ENCODE measurements at regions not wholly inside any gene's neighbourhood (a gene's known extent, or its start where the extent isn't known, plus 50 kb on each side); places are given as distances from the start of the nearest gene placed in this dataset.
"Not testable (repeated sequence)": the region's sequence is repeated elsewhere in the genome, so short reads cannot be mapped to it uniquely, and the experiment has no call there.

DNA sequence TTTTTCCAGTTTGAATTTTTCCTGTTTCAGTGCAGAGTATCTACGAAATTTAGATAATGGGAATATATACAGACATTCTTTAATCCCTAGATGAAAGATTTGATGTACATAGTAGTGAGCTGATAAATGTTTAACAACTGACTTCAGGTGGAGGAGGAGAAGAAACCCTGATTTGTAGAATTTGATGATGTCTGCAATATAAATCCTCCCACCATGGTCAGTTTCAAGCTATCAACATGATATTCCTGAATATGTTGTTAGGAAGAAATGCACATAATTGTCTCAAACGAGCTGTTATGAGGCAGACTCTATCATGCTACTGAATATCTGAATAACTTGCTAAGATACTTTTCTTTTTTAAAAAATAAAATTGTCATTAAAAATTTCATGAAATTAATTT lies 629.3 kb upstream of the LRRN3 start:
- Mint-ChIP-seq H3K9me3 (peaks cover 0 to 6% (median 3%) of the 10 kb centered on the region in 7 donors), H3K27me3 (ENCODE audit: low read depth in 3 of 3) (no peaks in the 10 kb centered on the region), H3K4me3 (no peak overlapping the region), H3K4me1 (no peaks in the 10 kb centered on the region), H3K27ac (no peak overlapping the region), H3K36me3 (no peaks in the 10 kb centered on the region)
- TF ChIP-seq, protein P1, sequence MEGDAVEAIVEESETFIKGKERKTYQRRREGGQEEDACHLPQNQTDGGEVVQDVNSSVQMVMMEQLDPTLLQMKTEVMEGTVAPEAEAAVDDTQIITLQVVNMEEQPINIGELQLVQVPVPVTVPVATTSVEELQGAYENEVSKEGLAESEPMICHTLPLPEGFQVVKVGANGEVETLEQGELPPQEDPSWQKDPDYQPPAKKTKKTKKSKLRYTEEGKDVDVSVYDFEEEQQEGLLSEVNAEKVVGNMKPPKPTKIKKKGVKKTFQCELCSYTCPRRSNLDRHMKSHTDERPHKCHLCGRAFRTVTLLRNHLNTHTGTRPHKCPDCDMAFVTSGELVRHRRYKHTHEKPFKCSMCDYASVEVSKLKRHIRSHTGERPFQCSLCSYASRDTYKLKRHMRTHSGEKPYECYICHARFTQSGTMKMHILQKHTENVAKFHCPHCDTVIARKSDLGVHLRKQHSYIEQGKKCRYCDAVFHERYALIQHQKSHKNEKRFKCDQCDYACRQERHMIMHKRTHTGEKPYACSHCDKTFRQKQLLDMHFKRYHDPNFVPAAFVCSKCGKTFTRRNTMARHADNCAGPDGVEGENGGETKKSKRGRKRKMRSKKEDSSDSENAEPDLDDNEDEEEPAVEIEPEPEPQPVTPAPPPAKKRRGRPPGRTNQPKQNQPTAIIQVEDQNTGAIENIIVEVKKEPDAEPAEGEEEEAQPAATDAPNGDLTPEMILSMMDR (IDR thresholded peaks at IDR 0.05), result no peak
- no peak overlapping the region for H3K4me3 ChIP-seq (replicated peaks in 1 of 3; ENCODE audit: low read depth in 2 of 3, low read length in 3 of 3)
- no peak for DNase-seq
- no peak overlapping the region for H3K4me2 ChIP-seq (replicated peaks; ENCODE audit: extremely low read depth, low read length, poor library complexity, severe bottlenecking)
- H2AFZ ChIP-seq (ENCODE audit: insufficient read depth, low read depth, low read length, poor library complexity, severe bottlenecking), result no peak overlapping the region
- H3K79me2 ChIP-seq (ENCODE audit: insufficient read depth, low read length), result no peaks in the 10 kb centered on the region
- H3K4me1 ChIP-seq (ENCODE audit: control insufficient read depth in 1 of 2, insufficient read depth in 2 of 2, low read length in 2 of 2), result no peaks in the 10 kb centered on the region
- no peaks in the 10 kb centered on the region for H3K27me3 ChIP-seq (ENCODE audit: control insufficient read depth in 2 of 2, insufficient read depth in 2 of 2, low read length in 2 of 2)
- intact Hi-C loops (cut with micrococcal nuclease), result no loop called here
- no peaks in the 10 kb centered on the region for H4K20me1 ChIP-seq (ENCODE audit: insufficient read depth, low read length)
- H3K9me3 ChIP-seq (replicated peaks in 1 of 2; ENCODE audit: control insufficient read depth in 1 of 2, insufficient read depth in 1 of 2, low read length in 2 of 2), result peaks cover 0 to 15% of the 10 kb centered on the region in 2 donors
- no CpG with 5 or more reads among the region's 2 CpGs for WGBS (ENCODE audit: insufficient coverage)
- H3K9ac ChIP-seq (ENCODE audit: insufficient read depth, low read length, poor library complexity, severe bottlenecking), result no peak overlapping the region
- no peaks in the 10 kb centered on the region for H3K36me3 ChIP-seq (replicated peaks in 1 of 2; ENCODE audit: control insufficient read depth in 1 of 2, insufficient read depth in 2 of 2, low read length in 2 of 2)
- H3K27ac ChIP-seq (ENCODE audit: low read depth in 1 of 2, low read length in 2 of 2), result no peak overlapping the region

DNA sequence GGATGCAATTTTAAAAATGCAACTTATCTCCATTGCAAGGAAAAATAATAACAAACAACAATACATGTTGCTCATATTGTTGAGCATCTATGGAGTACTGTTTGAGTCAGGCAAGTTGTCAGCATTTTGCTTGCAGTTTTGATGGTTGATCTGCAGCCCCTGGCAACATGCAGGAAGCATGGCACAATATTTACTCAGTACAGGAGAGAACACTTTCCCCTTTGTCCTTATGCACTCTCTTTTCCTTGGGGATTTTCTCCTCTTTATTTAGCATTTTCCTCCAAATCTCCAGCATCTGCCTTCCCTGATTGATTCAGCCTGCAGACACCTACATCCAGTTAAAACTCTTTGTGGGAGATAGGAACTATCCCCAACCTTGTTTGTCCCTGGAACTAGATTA lies 620.5 kb upstream of the LRRN3 start:
- Mint-ChIP-seq H3K4me1 (no peaks in the 10 kb centered on the region), H3K4me3 (no peak overlapping the region), H3K36me3 (no peaks in the 10 kb centered on the region), H3K27ac (no peak overlapping the region), H3K9me3 (peaks cover 10 to 24% (median 20%) of the 10 kb centered on the region in 7 donors), H3K27me3 (ENCODE audit: low read depth in 3 of 3) (no peaks in the 10 kb centered on the region)
- Histone ChIP-seq H3K79me2 (ENCODE audit: insufficient read depth, low read length) (no peaks in the 10 kb centered on the region), H3K36me3 (replicated peaks in 1 of 2; ENCODE audit: control insufficient read depth in 1 of 2, insufficient read depth in 2 of 2, low read length in 2 of 2) (no peaks in the 10 kb centered on the region), H3K27me3 (ENCODE audit: control insufficient read depth in 2 of 2, insufficient read depth in 2 of 2, low read length in 2 of 2) (no peaks in the 10 kb centered on the region), H3K9me3 (replicated peaks in 1 of 2; ENCODE audit: control insufficient read depth in 1 of 2, insufficient read depth in 1 of 2, low read length in 2 of 2) (peaks cover 7 to 16% of the 10 kb centered on the region in 2 donors), H3K4me1 (ENCODE audit: control insufficient read depth in 1 of 2, insufficient read depth in 2 of 2, low read length in 2 of 2) (no peaks in the 10 kb centered on the region), H3K4me3 (replicated peaks in 1 of 3; ENCODE audit: low read depth in 2 of 3, low read length in 3 of 3) (no peak overlapping the region), H3K9ac (ENCODE audit: insufficient read depth, low read length, poor library complexity, severe bottlenecking) (no peak overlapping the region), H2AFZ (ENCODE audit: insufficient read depth, low read depth, low read length, poor library complexity, severe bottlenecking) (no peak overlapping the region), H4K20me1 (ENCODE audit: insufficient read depth, low read length) (no peaks in the 10 kb centered on the region), H3K27ac (ENCODE audit: low read depth in 1 of 2, low read length in 2 of 2) (no peak overlapping the region), H3K4me2 (replicated peaks; ENCODE audit: extremely low read depth, low read length, poor library complexity, severe bottlenecking) (no peak overlapping the region)
- TF ChIP-seq, protein P1 (IDR thresholded peaks at IDR 0.05), result no peak
- intact Hi-C loops (cut with micrococcal nuclease), result no loop called here
- no peak for DNase-seq

DNA sequence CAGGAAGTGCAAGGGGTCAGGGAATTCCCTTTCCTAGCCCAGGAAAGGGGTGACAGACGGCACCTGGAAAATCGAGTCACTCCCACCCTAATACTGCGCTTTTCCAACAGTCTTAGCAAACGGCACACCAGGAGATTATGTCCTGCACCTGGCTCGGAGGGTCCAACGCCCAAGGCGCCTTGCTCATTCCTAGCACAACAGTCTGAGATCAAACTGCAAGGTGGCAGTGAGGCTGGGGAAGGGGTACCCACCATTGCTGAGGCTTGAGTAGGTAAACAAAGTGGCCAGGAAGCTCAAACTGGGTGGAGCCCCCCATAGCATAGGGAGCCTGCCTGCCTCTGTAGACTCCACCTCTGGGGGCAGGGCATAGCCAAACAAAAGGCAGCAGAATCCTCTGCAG lies 618.5 kb upstream of the LRRN3 start:
- H3K79me2 ChIP-seq (ENCODE audit: insufficient read depth, low read length); H3K27me3 ChIP-seq (ENCODE audit: control insufficient read depth in 2 of 2, insufficient read depth in 2 of 2, low read length in 2 of 2); H3K4me1 ChIP-seq (ENCODE audit: control insufficient read depth in 1 of 2, insufficient read depth in 2 of 2, low read length in 2 of 2); H3K36me3 ChIP-seq (replicated peaks in 1 of 2; ENCODE audit: control insufficient read depth in 1 of 2, insufficient read depth in 2 of 2, low read length in 2 of 2); H3K4me3 Mint-ChIP-seq; H3K4me2 ChIP-seq (replicated peaks; ENCODE audit: extremely low read depth, low read length, poor library complexity, severe bottlenecking); H2AFZ ChIP-seq (ENCODE audit: insufficient read depth, low read depth, low read length, poor library complexity, severe bottlenecking); DNase-seq; H3K36me3 Mint-ChIP-seq; H3K27me3 Mint-ChIP-seq (ENCODE audit: low read depth in 3 of 3); H3K4me3 ChIP-seq (replicated peaks in 1 of 3; ENCODE audit: low read depth in 2 of 3, low read length in 3 of 3); H3K9ac ChIP-seq (ENCODE audit: insufficient read depth, low read length, poor library complexity, severe bottlenecking); H3K4me1 Mint-ChIP-seq; intact Hi-C loops (cut with micrococcal nuclease); H4K20me1 ChIP-seq (ENCODE audit: insufficient read depth, low read length); H3K27ac ChIP-seq (ENCODE audit: low read depth in 1 of 2, low read length in 2 of 2); H3K27ac Mint-ChIP-seq: not testable (repeated sequence)
- peaks cover 9 to 29% (median 20%) of the 10 kb centered on the region in 7 donors for H3K9me3 Mint-ChIP-seq
- 95% methylated on average over 3 of the region's 7 CpGs for WGBS (ENCODE audit: insufficient coverage)
- H3K9me3 ChIP-seq (replicated peaks in 1 of 2; ENCODE audit: control insufficient read depth in 1 of 2, insufficient read depth in 1 of 2, low read length in 2 of 2), result peaks cover 0 to 16% of the 10 kb centered on the region in 2 donors
